ENCODE measurements at regions not wholly inside any gene's neighbourhood (a gene's known extent, or its start where the extent isn't known, plus 50 kb on each side); places are given as distances from the start of the nearest gene placed in this dataset.

- H3K27me3 ChIP-seq (ENCODE audit: control insufficient read depth in 1 of 2, insufficient read depth in 2 of 2, low read length in 1 of 2): no peaks in the 10 kb centered on the region
- H3K4me3 ChIP-seq (ENCODE audit: low read length in 2 of 2): no peak overlapping the region
- H3K36me3 ChIP-seq (ENCODE audit: control insufficient read depth in 1 of 2, insufficient read depth in 2 of 2, low read length in 1 of 2): no peaks in the 10 kb centered on the region
- ATAC-seq (ENCODE audit: low FRiP score) (no peak), DNase-seq (no peak)
- H3K4me1 ChIP-seq (ENCODE audit: control insufficient read depth in 1 of 2, insufficient read depth in 2 of 2, low read length in 2 of 2): no peaks in the 10 kb centered on the region
- H3K27ac ChIP-seq (ENCODE audit: low read depth in 1 of 2, low read length in 2 of 2): no peak overlapping the region
- intact Hi-C loops (cut with DNase I): no loop called here
- H3K9me3 ChIP-seq (ENCODE audit: control insufficient read depth, low read length): no peaks in the 10 kb centered on the region
These were observed 535.1 kb downstream of the FAT4 start for GRCh38 chr4:125849869-125850268.

DNA sequence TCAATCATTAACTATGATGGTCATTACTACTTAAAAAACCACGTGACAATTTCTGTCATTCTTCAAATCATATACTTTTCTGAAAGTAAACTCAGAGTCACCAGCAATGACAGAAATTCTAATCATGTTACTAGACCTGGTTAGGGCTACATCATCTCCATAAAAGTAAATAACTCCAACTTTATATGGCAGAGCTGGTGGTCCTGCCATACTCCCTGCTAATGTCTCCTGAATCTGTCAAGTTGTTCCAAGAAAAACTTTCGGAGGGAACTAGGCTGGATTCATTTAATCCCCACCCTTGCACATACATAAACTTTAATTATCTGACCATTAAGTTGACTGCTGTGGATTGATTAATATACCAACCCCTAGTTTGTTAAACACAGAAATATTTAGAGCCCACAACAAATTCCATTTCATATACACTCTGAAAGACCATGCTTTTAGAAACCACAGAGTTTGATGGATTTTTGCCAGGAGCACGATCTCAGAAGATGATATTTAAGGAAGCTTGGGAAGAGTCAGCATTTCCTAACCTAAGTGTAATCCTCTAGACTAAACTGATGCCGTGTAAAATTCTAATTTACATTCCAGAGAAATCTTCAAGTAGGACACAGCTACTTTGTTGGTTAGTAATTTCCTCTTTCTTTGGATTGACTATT, 577.0 kb downstream of the FAT4 start:
- Histone ChIP-seq H3K27me3 (ENCODE audit: control insufficient read depth in 1 of 2, insufficient read depth in 2 of 2, low read length in 1 of 2) (no peaks in the 10 kb centered on the region), H3K4me1 (ENCODE audit: control insufficient read depth in 1 of 2, insufficient read depth in 2 of 2, low read length in 2 of 2) (no peaks in the 10 kb centered on the region), H3K27ac (ENCODE audit: low read depth in 1 of 2, low read length in 2 of 2) (no peak overlapping the region), H3K36me3 (ENCODE audit: control insufficient read depth in 1 of 2, insufficient read depth in 2 of 2, low read length in 1 of 2) (no peaks in the 10 kb centered on the region), H3K4me3 (ENCODE audit: low read length in 2 of 2) (no peak overlapping the region), H3K9me3 (ENCODE audit: control insufficient read depth, low read length) (no peaks in the 10 kb centered on the region)
- 54 to 60% methylated on average over 4 of the region's 4 CpGs for WGBS, 2 donors
- no peak for ATAC-seq (ENCODE audit: low FRiP score)
- intact Hi-C loops (cut with DNase I): no loop called here
- DNase-seq: no peak

GRCh38 chr4:125904802-125905201, 590.0 kb downstream of the FAT4 start:
- Histone ChIP-seq H3K9me3 (ENCODE audit: control insufficient read depth, low read length) (no peaks in the 10 kb centered on the region), H3K36me3 (ENCODE audit: control insufficient read depth in 1 of 2, insufficient read depth in 2 of 2, low read length in 1 of 2) (no peaks in the 10 kb centered on the region), H3K4me3 (ENCODE audit: low read length in 2 of 2) (no peak overlapping the region), H3K4me1 (ENCODE audit: control insufficient read depth in 1 of 2, insufficient read depth in 2 of 2, low read length in 2 of 2) (no peaks in the 10 kb centered on the region), H3K27ac (ENCODE audit: low read depth in 1 of 2, low read length in 2 of 2) (no peak overlapping the region), H3K27me3 (ENCODE audit: control insufficient read depth in 1 of 2, insufficient read depth in 2 of 2, low read length in 1 of 2) (no peaks in the 10 kb centered on the region)
- intact Hi-C loops (cut with DNase I): no loop called here
- ATAC-seq (ENCODE audit: low FRiP score): no peak
- DNase-seq: no peak
- 89 to 96% methylated on average over 1 of the region's 1 CpG for WGBS, 2 donors

DNA sequence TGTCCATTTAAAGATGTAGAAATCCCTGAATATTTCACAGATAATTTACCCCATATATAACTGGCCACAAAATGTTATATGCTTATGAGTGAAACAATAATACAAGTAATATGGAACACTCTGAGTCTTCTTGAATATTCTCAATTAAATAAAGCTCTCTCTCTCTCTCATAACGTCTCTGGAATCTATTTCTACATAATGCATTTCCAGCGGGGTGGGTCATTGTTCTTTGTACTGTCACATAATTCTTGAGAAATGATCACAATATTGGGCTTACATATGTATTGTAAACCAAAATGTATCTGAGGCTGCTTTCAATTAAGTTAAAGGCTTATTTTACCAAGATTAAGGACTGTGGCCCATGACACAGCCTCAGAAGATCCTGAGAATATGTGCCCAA, 596.3 kb downstream of the FAT4 start:
- Histone ChIP-seq H3K36me3 (ENCODE audit: control insufficient read depth in 1 of 2, insufficient read depth in 2 of 2, low read length in 1 of 2) (no peaks in the 10 kb centered on the region), H3K9me3 (ENCODE audit: control insufficient read depth, low read length) (no peaks in the 10 kb centered on the region), H3K4me3 (ENCODE audit: low read length in 2 of 2) (no peak overlapping the region), H3K27ac (ENCODE audit: low read depth in 1 of 2, low read length in 2 of 2) (no peak overlapping the region), H3K4me1 (ENCODE audit: control insufficient read depth in 1 of 2, insufficient read depth in 2 of 2, low read length in 2 of 2) (no peaks in the 10 kb centered on the region), H3K27me3 (ENCODE audit: control insufficient read depth in 1 of 2, insufficient read depth in 2 of 2, low read length in 1 of 2) (no peaks in the 10 kb centered on the region)
- no peak for ATAC-seq (ENCODE audit: low FRiP score)
- DNase-seq: no peak
- WGBS, 2 donors: 86 to 88% methylated on average over 2 of the region's 2 CpGs
- intact Hi-C loops (cut with DNase I): no loop called here

GRCh38 chr4:125911481-125911880, 596.7 kb downstream of the FAT4 start:
- Histone ChIP-seq H3K27ac (ENCODE audit: low read depth in 1 of 2, low read length in 2 of 2) (no peak overlapping the region), H3K4me3 (ENCODE audit: low read length in 2 of 2) (no peak overlapping the region), H3K4me1 (ENCODE audit: control insufficient read depth in 1 of 2, insufficient read depth in 2 of 2, low read length in 2 of 2) (no peaks in the 10 kb centered on the region), H3K36me3 (ENCODE audit: control insufficient read depth in 1 of 2, insufficient read depth in 2 of 2, low read length in 1 of 2) (no peaks in the 10 kb centered on the region), H3K9me3 (ENCODE audit: control insufficient read depth, low read length) (no peaks in the 10 kb centered on the region), H3K27me3 (ENCODE audit: control insufficient read depth in 1 of 2, insufficient read depth in 2 of 2, low read length in 1 of 2) (no peaks in the 10 kb centered on the region)
- no peak for DNase-seq
- intact Hi-C loops (cut with DNase I): no loop called here
- no peak for ATAC-seq (ENCODE audit: low FRiP score)

- DNase-seq (no peak), ATAC-seq (ENCODE audit: low FRiP score) (no peak)
- no peak overlapping the region for H3K4me3 ChIP-seq (ENCODE audit: low read length in 2 of 2)
- no peaks in the 10 kb centered on the region for H3K9me3 ChIP-seq (ENCODE audit: control insufficient read depth, low read length)
- WGBS, 2 donors: 97 to 100% methylated on average over 1 of the region's 1 CpG
- intact Hi-C loops (cut with DNase I): no loop called here
- H3K36me3 ChIP-seq (ENCODE audit: control insufficient read depth in 1 of 2, insufficient read depth in 2 of 2, low read length in 1 of 2): no peaks in the 10 kb centered on the region
- H3K4me1 ChIP-seq (ENCODE audit: control insufficient read depth in 1 of 2, insufficient read depth in 2 of 2, low read length in 2 of 2): no peaks in the 10 kb centered on the region
- H3K27ac ChIP-seq (ENCODE audit: low read depth in 1 of 2, low read length in 2 of 2): no peak overlapping the region
- H3K27me3 ChIP-seq (ENCODE audit: control insufficient read depth in 1 of 2, insufficient read depth in 2 of 2, low read length in 1 of 2): no peaks in the 10 kb centered on the region
These were observed 602.8 kb downstream of the FAT4 start for GRCh38 chr4:125917559-125917958.

DNA sequence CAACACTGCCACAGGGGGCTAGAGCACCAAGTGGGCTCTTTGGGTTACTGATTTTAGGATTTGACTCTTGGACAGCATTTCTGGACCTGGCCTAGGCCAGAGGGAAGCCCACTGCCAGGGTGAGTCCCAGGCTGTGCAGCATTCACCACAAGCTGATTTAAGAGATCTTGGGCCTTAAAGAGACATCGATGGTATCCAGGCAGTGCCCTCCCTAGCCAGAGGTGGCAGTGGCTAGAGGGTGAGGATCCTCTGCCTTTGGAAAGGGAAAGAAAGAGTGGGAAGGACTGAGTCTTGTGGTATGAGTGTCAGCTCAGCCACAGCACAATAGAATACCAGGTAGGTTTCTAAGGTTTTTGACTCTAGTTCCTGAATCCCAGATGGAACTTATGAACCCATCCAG, 613.9 kb downstream of the FAT4 start:
- no peaks in the 10 kb centered on the region for H3K4me1 ChIP-seq (ENCODE audit: control insufficient read depth in 1 of 2, insufficient read depth in 2 of 2, low read length in 2 of 2)
- no peak for ATAC-seq (ENCODE audit: low FRiP score)
- intact Hi-C loops (cut with DNase I): no loop called here
- H3K36me3 ChIP-seq (ENCODE audit: control insufficient read depth in 1 of 2, insufficient read depth in 2 of 2, low read length in 1 of 2): no peaks in the 10 kb centered on the region
- no peaks in the 10 kb centered on the region for H3K9me3 ChIP-seq (ENCODE audit: control insufficient read depth, low read length)
- no peak overlapping the region for H3K27ac ChIP-seq (ENCODE audit: low read depth in 1 of 2, low read length in 2 of 2)
- no peak for DNase-seq
- no peak overlapping the region for H3K4me3 ChIP-seq (ENCODE audit: low read length in 2 of 2)
- no peaks in the 10 kb centered on the region for H3K27me3 ChIP-seq (ENCODE audit: control insufficient read depth in 1 of 2, insufficient read depth in 2 of 2, low read length in 1 of 2)
- 95 to 98% methylated on average over 1 of the region's 1 CpG for WGBS, 2 donors

DNA sequence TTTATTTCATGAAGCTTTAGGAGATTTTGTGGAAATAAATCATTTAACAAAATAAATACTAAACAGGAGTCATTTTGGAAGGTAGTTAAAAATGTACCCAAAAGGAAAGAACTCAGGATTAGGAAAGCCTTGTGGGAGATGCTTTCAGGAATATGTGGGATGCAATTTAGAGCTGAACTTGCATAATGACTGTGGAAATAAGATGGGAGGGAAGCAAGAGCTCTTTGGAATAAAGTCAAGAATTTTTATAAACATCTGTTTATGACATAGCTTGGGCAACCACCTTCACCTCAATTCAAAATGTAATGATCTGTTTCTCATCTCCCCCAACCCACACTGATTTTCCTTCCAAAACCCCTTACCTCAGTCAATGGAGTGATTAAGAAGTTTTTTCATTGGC, 623.8 kb downstream of the FAT4 start:
- no peak overlapping the region for H3K4me3 ChIP-seq (ENCODE audit: low read length in 2 of 2)
- H3K27me3 ChIP-seq (ENCODE audit: control insufficient read depth in 1 of 2, insufficient read depth in 2 of 2, low read length in 1 of 2): no peaks in the 10 kb centered on the region
- DNase-seq (no peak), ATAC-seq (ENCODE audit: low FRiP score) (no peak)
- H3K4me1 ChIP-seq (ENCODE audit: control insufficient read depth in 1 of 2, insufficient read depth in 2 of 2, low read length in 2 of 2): no peaks in the 10 kb centered on the region
- no peaks in the 10 kb centered on the region for H3K36me3 ChIP-seq (ENCODE audit: control insufficient read depth in 1 of 2, insufficient read depth in 2 of 2, low read length in 1 of 2)
- H3K9me3 ChIP-seq (ENCODE audit: control insufficient read depth, low read length): peaks cover 2% of the 10 kb centered on the region
- no peak overlapping the region for H3K27ac ChIP-seq (ENCODE audit: low read depth in 1 of 2, low read length in 2 of 2)
- intact Hi-C loops (cut with DNase I): no loop called here

GRCh38 chr4:125940426-125940825, 625.7 kb downstream of the FAT4 start:
- intact Hi-C loops (cut with DNase I): no loop called here
- no peak overlapping the region for H3K27ac ChIP-seq (ENCODE audit: low read depth in 1 of 2, low read length in 2 of 2)
- no peak overlapping the region for H3K4me3 ChIP-seq (ENCODE audit: low read length in 2 of 2)
- H3K27me3 ChIP-seq (ENCODE audit: control insufficient read depth in 1 of 2, insufficient read depth in 2 of 2, low read length in 1 of 2): no peaks in the 10 kb centered on the region
- H3K4me1 ChIP-seq (ENCODE audit: control insufficient read depth in 1 of 2, insufficient read depth in 2 of 2, low read length in 2 of 2): no peaks in the 10 kb centered on the region
- no peak for ATAC-seq (ENCODE audit: low FRiP score)
- H3K36me3 ChIP-seq (ENCODE audit: control insufficient read depth in 1 of 2, insufficient read depth in 2 of 2, low read length in 1 of 2): no peaks in the 10 kb centered on the region
- DNase-seq: no peak
- no peaks in the 10 kb centered on the region for H3K9me3 ChIP-seq (ENCODE audit: control insufficient read depth, low read length)
- WGBS, 2 donors: 59 to 71% methylated on average over 2 of the region's 2 CpGs
